Astrocyte (in vitro differentiated cells and primary cell): ENCODE measurements at regions not wholly inside any gene's neighbourhood (a gene's known extent, or its start where the extent isn't known, plus 50 kb on each side); places are given as distances from the start of the nearest gene placed in this dataset.
"Not testable (repeated sequence)": the region's sequence is repeated elsewhere in the genome, so short reads cannot be mapped to it uniquely, and the experiment has no call there.

Source experiments
- DNase-seq: peaks from one replicate; pipeline ENCODE4 v3.0.0-alpha.2; 2010; ENCODE audit warnings: low read depth
- FAIRE-seq: peaks from 2 replicates; lab custom pipeline; 2011; peaks lifted over from hg19 to GRCh38; lab: Jason Lieb, UNC
- H2AFZ ChIP-seq: 2 replicates; pipeline ENCODE4 v1.6.0; 2012; ENCODE audit warnings: low read depth, low read length, inconsistent platforms
- H3K27ac ChIP-seq: 2 replicates; pipeline ENCODE4 v1.5.1; 2011; ENCODE audit warnings: low read depth, low read length, inconsistent platforms
- H3K27me3 ChIP-seq: 2 replicates; pipeline ENCODE4 v1.6.0; 2011; ENCODE audit warnings: low read length, inconsistent platforms; ENCODE audit not compliant: insufficient read depth
- H3K36me3 ChIP-seq: 2 replicates; pipeline ENCODE4 v1.5.1; 2011; ENCODE audit warnings: low read length, inconsistent platforms; ENCODE audit not compliant: insufficient read depth
- H3K4me1 ChIP-seq: 2 replicates; pipeline ENCODE4 v1.5.1; 2011; ENCODE audit warnings: low read length, inconsistent platforms; ENCODE audit not compliant: insufficient read depth
- H3K4me2 ChIP-seq: 2 replicates; pipeline ENCODE4 v1.6.0; 2012; ENCODE audit warnings: low read length, inconsistent platforms
- H3K4me3 ChIP-seq: 2 replicates; pipeline ENCODE4 v1.5.1; 2011; ENCODE audit warnings: low read depth, mild to moderate bottlenecking, low read length, inconsistent platforms; ENCODE audit not compliant: insufficient read depth
- H3K79me2 ChIP-seq: 2 replicates; pipeline ENCODE4 v1.6.0; 2012; ENCODE audit warnings: mild to moderate bottlenecking, low read length, inconsistent platforms; ENCODE audit not compliant: insufficient read depth
- H3K9ac ChIP-seq: 2 replicates; pipeline ENCODE4 v1.6.0; 2012; ENCODE audit warnings: mild to moderate bottlenecking, low read length, inconsistent platforms
- H3K9me3 ChIP-seq: 2 replicates; pipeline ENCODE4 v1.5.1; 2012; ENCODE audit warnings: low read depth, mild to moderate bottlenecking, low read length, inconsistent platforms; ENCODE audit not compliant: insufficient read depth
- H4K20me1 ChIP-seq: 2 replicates; pipeline ENCODE4 v1.6.0; 2012; ENCODE audit warnings: low read length, inconsistent platforms; ENCODE audit not compliant: insufficient read depth
- H3K27ac Mint-ChIP-seq: one replicate; pipeline ENCODE4 v1.8.0; 2021; ENCODE audit warnings: mild to moderate bottlenecking, mixed read lengths; ENCODE audit not compliant: unreplicated experiment
- H3K27me3 Mint-ChIP-seq: one replicate; pipeline ENCODE4 v1.8.0; 2021; ENCODE audit warnings: low read depth, mixed read lengths; ENCODE audit not compliant: unreplicated experiment
- H3K36me3 Mint-ChIP-seq: one replicate; pipeline ENCODE4 v1.8.0; 2021; ENCODE audit warnings: low read depth, mixed read lengths; ENCODE audit not compliant: unreplicated experiment
- H3K4me1 Mint-ChIP-seq: one replicate; pipeline ENCODE4 v1.8.0; 2021; ENCODE audit warnings: low read depth, mixed read lengths; ENCODE audit not compliant: unreplicated experiment
- H3K4me3 Mint-ChIP-seq: one replicate; pipeline ENCODE4 v1.8.0; 2021; ENCODE audit warnings: mild to moderate bottlenecking, moderate library complexity, mixed read lengths; ENCODE audit not compliant: unreplicated experiment
- H3K9me3 Mint-ChIP-seq: one replicate; pipeline ENCODE4 v1.8.0; 2021; ENCODE audit warnings: mild to moderate bottlenecking, mixed read lengths; ENCODE audit not compliant: unreplicated experiment
- EZH2 ChIP-seq: IDR thresholded peaks from 2 replicates; pipeline ENCODE4 v1.6.1; 2012; ENCODE audit warnings: mild to moderate bottlenecking, low read length, inconsistent platforms; ENCODE audit not compliant: insufficient read depth
- TF ChIP-seq, protein P1 (sequence below): IDR thresholded peaks from 2 replicates; pipeline ENCODE4 v1.5.1; 2011; ENCODE audit warnings: low read depth, mild to moderate bottlenecking, inconsistent platforms, low read length, moderate library complexity; ENCODE audit not compliant: insufficient read depth

GRCh38 chr2:128668946-128669345 is 350.3 kb upstream of the HS6ST1 start:
- H3K9ac ChIP-seq = no peak overlapping the region
- Mint-ChIP-seq H3K36me3 (peaks cover 6% of the 10 kb centered on the region), H3K27me3 (peaks cover 20% of the 10 kb centered on the region), H3K4me3 (no peak overlapping the region), H3K9me3 (peaks cover 2% of the 10 kb centered on the region), H3K4me1 (no peaks in the 10 kb centered on the region), H3K27ac (no peak overlapping the region)
- H3K27me3 ChIP-seq = no peaks in the 10 kb centered on the region
- no peaks in the 10 kb centered on the region for H3K4me1 ChIP-seq
- H3K4me3 ChIP-seq = no peak overlapping the region
- no peaks in the 10 kb centered on the region for H3K9me3 ChIP-seq
- H3K36me3 ChIP-seq = no peaks in the 10 kb centered on the region
- no peak overlapping the region for H3K27ac ChIP-seq
- no peak overlapping the region for H2AFZ ChIP-seq
- no peak overlapping the region for H3K4me2 ChIP-seq
- DNase-seq = no peak
- no peaks in the 10 kb centered on the region for H3K79me2 ChIP-seq
- no peak for TF ChIP-seq EZH2
- TF ChIP-seq, protein P1, sequence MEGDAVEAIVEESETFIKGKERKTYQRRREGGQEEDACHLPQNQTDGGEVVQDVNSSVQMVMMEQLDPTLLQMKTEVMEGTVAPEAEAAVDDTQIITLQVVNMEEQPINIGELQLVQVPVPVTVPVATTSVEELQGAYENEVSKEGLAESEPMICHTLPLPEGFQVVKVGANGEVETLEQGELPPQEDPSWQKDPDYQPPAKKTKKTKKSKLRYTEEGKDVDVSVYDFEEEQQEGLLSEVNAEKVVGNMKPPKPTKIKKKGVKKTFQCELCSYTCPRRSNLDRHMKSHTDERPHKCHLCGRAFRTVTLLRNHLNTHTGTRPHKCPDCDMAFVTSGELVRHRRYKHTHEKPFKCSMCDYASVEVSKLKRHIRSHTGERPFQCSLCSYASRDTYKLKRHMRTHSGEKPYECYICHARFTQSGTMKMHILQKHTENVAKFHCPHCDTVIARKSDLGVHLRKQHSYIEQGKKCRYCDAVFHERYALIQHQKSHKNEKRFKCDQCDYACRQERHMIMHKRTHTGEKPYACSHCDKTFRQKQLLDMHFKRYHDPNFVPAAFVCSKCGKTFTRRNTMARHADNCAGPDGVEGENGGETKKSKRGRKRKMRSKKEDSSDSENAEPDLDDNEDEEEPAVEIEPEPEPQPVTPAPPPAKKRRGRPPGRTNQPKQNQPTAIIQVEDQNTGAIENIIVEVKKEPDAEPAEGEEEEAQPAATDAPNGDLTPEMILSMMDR = no peak
- no peak for FAIRE-seq
- H4K20me1 ChIP-seq = no peaks in the 10 kb centered on the region

DNA sequence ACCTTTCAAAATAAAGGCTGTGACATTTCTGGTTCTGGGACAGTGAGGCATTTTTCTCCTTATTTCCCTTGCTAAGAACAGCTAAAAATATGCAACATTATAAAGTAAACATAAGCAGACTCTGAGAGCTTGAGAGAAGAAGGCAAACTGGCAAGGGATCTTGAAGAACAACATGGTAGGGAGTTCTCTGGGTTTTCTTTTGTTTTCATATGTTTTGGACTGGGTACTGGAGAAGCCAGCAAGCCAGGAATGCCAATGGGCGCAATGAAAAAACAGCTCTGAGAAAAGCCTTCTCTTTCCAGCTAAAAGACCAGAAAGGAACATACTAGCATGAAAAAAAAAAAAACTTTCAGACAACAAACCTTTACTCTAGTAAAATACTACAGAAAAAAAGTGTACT is 351.4 kb upstream of the HS6ST1 start:
- Mint-ChIP-seq H3K9me3 (peaks cover 2% of the 10 kb centered on the region), H3K36me3 (peaks cover 4% of the 10 kb centered on the region), H3K4me3 (no peak overlapping the region), H3K27ac (no peak overlapping the region), H3K4me1 (no peaks in the 10 kb centered on the region), H3K27me3 (peaks cover 15% of the 10 kb centered on the region)
- Histone ChIP-seq H3K4me3 (no peak overlapping the region), H3K9me3 (no peaks in the 10 kb centered on the region), H3K4me1 (no peaks in the 10 kb centered on the region), H4K20me1 (no peaks in the 10 kb centered on the region), H2AFZ (no peak overlapping the region), H3K36me3 (no peaks in the 10 kb centered on the region), H3K79me2 (no peaks in the 10 kb centered on the region), H3K4me2 (no peak overlapping the region), H3K9ac (no peak overlapping the region), H3K27ac (no peak overlapping the region), H3K27me3 (no peaks in the 10 kb centered on the region)
- no peak for DNase-seq
- no peak for TF ChIP-seq EZH2
- TF ChIP-seq, protein P1 = no peak
- FAIRE-seq = no peak

- not testable (repeated sequence) for H3K79me2 ChIP-seq, FAIRE-seq, H3K36me3 Mint-ChIP-seq, H3K9me3 ChIP-seq, H3K27me3 Mint-ChIP-seq, H3K9ac ChIP-seq, H3K4me3 Mint-ChIP-seq, H3K9me3 Mint-ChIP-seq, H3K27me3 ChIP-seq, DNase-seq, H3K36me3 ChIP-seq, H3K27ac ChIP-seq, H3K4me1 Mint-ChIP-seq, H3K4me1 ChIP-seq, H4K20me1 ChIP-seq, H2AFZ ChIP-seq, H3K27ac Mint-ChIP-seq, H3K4me2 ChIP-seq, H3K4me3 ChIP-seq
Observed at GRCh38 chr2:128671981-128672757, 353.5 kb upstream of the HS6ST1 start.

DNA sequence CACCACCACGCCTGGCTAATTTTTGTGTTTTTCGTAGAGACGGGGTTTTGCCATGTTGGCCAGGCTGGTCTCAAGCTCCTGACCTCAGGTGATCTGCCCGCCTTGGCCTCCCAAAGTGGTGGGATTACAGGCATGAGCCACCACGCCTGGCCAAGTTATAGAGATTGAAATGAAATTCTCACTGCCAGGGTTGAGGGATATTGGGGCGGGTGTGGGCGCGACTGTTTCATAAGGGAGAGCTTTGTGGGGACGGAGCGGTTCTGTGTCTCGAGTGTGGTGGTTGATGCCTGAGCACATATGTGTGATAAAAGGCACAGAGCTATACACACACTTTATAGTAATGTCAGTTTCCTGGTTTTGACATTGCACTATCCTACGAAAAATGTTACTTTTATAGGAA is 361.0 kb upstream of the HS6ST1 start:
- not testable (repeated sequence) for H3K9ac ChIP-seq, DNase-seq, H3K27me3 Mint-ChIP-seq, FAIRE-seq, H3K4me2 ChIP-seq, H3K27ac Mint-ChIP-seq, H3K27ac ChIP-seq, H3K4me3 ChIP-seq, H3K4me1 Mint-ChIP-seq, H3K36me3 Mint-ChIP-seq, H2AFZ ChIP-seq, H4K20me1 ChIP-seq, H3K36me3 ChIP-seq, H3K9me3 ChIP-seq, H3K27me3 ChIP-seq, H3K4me3 Mint-ChIP-seq, H3K9me3 Mint-ChIP-seq, H3K79me2 ChIP-seq, H3K4me1 ChIP-seq
